AG04450 (cell line): ENCODE measurements at regions not wholly inside any gene's neighbourhood (a gene's known extent, or its start where the extent isn't known, plus 50 kb on each side); places are given as distances from the start of the nearest gene placed in this dataset.

ENCODE experiments used
- CTCF ChIA-PET: fragments of 300-600, 350-600 bp; formaldehyde crosslinking; extraction: SDS; loops from one replicate; lab custom pipeline; 2022; ENCODE audit warnings: antibody characterized with exemption, inconsistent platforms; lab: Charles Lee
- POLR2A ChIA-PET: fragments of 350-600 bp; formaldehyde crosslinking; extraction: SDS; loops from one replicate; lab custom pipeline; 2021; ENCODE audit warnings: antibody characterized with exemption, inconsistent platforms; lab: Yijun Ruan, JAX
- DNase-seq: peaks from one replicate; pipeline ENCODE4 v3.0.0-alpha.2; 2011; ENCODE audit warnings: low read depth, low spot score
- H3K27ac ChIP-seq: one replicate; pipeline ENCODE4 v1.5.1; 2012; ENCODE audit warnings: low read depth, low read length, control low read depth
- H3K27me3 ChIP-seq: one replicate; pipeline ENCODE4 v1.6.0; 2012; ENCODE audit warnings: low read length; ENCODE audit not compliant: control insufficient read depth, insufficient read depth
- H3K4me3 ChIP-seq: 2 replicates; pipeline ENCODE4 v1.5.1; 2011; ENCODE audit warnings: mild to moderate bottlenecking, low read depth, low read length, control low read depth
- H3K9me3 ChIP-seq: 2 replicates; pipeline ENCODE4 v1.5.1; 2012; ENCODE audit warnings: low read length; ENCODE audit not compliant: control insufficient read depth, insufficient read depth
- TF ChIP-seq, protein P1 (sequence below): IDR thresholded peaks from 2 replicates; pipeline ENCODE4 v1.5.1; 2011; ENCODE audit warnings: low read depth, low read length, control low read depth, inconsistent platforms

DNA sequence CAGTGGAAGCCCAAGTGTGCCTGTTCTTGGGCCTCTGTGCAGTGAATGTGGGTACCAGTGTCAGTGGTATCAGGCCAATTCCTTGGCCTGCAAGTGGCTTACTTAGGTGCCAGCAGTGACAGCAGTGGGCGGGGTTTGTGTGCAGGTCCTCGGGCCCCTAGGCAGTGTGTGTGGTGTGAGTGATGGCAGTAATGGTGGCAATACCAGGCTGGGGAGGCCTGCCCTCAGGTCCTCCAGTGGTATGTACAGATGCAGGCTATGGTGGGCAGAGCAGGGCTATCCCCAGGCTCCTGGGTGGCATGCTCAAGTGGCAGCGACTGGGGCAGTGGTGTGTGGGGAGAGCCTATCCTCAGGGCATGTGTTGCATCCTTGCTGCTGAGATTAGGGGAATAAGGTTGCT is 379.7 kb downstream of the SQOR start:
- Histone ChIP-seq H3K9me3 (peaks cover 13% of the 10 kb centered on the region), H3K4me3 (no peak overlapping the region), H3K27ac (no peak overlapping the region), H3K27me3 (no peaks in the 10 kb centered on the region)
- CTCF ChIA-PET: no interaction called here
- TF ChIP-seq, protein P1, sequence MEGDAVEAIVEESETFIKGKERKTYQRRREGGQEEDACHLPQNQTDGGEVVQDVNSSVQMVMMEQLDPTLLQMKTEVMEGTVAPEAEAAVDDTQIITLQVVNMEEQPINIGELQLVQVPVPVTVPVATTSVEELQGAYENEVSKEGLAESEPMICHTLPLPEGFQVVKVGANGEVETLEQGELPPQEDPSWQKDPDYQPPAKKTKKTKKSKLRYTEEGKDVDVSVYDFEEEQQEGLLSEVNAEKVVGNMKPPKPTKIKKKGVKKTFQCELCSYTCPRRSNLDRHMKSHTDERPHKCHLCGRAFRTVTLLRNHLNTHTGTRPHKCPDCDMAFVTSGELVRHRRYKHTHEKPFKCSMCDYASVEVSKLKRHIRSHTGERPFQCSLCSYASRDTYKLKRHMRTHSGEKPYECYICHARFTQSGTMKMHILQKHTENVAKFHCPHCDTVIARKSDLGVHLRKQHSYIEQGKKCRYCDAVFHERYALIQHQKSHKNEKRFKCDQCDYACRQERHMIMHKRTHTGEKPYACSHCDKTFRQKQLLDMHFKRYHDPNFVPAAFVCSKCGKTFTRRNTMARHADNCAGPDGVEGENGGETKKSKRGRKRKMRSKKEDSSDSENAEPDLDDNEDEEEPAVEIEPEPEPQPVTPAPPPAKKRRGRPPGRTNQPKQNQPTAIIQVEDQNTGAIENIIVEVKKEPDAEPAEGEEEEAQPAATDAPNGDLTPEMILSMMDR: no peak
- DNase-seq: no peak
- POLR2A ChIA-PET: no interaction called here

DNA sequence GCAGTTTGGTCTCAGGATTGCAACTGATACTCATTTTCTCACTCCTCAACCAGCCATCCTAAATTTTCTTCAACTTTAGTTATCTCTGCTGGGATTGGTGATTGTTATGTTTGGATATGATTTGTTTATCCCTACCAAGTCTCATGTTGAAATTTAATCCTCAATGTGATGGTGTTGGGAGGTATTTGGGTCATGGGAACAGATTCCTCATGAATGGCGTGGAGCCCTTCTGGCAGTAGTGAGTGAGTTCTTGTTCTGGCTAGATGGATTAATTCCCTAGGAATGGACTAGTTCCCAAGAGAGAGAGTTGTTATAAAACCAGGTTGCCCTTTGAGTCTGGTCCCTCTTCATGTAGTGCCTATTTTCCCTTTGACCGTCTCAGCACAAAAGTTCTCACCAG is 399.9 kb downstream of the SQOR start:
- H3K27ac ChIP-seq: no peak overlapping the region
- no peaks in the 10 kb centered on the region for H3K27me3 ChIP-seq
- TF ChIP-seq, protein P1: no peak
- no peak for DNase-seq
- no peaks in the 10 kb centered on the region for H3K9me3 ChIP-seq
- H3K4me3 ChIP-seq: no peak overlapping the region
- ChIA-PET CTCF (no interaction called here), POLR2A (no interaction called here)

DNA sequence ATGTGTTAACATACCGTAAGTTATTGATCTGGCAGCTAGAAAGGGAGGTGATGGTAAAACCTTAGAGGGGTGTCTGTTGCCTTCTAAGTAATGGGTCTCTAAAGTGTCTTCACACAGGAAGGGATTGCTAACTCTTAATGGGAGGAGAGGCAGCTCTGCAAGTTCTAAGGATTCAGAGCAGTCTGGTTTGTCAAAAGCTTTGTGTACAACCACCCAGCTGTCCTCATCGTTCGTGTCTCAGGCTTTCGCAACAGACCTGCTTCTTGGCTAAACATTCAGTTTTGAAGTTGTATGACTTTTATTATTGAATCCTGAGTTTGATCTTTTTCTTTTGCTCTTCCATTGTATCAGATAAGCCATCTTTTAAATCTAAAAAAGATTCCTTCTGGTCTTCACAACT is 404.9 kb downstream of the SQOR start:
- TF ChIP-seq, protein P1: no peak
- POLR2A ChIA-PET: no interaction called here
- Histone ChIP-seq H3K4me3 (no peak overlapping the region), H3K27me3 (no peaks in the 10 kb centered on the region), H3K9me3 (no peaks in the 10 kb centered on the region), H3K27ac (no peak overlapping the region)
- CTCF ChIA-PET: no interaction called here
- no peak for DNase-seq

DNA sequence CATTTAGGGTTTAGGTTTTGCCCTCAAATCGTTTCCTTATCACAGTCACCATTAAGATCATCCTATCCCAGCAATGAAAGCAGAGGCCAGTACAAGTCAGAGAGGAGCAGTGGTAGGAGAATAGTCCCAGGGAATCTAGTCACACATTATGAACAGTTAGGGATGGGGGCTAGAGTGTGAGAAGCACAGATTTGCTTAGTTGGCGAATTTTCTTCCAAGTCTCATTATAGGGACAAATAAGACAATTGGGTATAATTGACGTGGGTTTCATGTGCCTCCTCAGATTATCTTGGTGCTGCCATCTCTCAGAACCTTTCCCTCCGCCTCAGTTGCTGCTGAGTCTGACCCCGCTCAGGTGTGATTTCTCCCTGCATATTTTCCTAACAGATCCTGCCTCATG is 407.1 kb downstream of the SQOR start:
- Histone ChIP-seq H3K27ac (no peak overlapping the region), H3K27me3 (no peaks in the 10 kb centered on the region), H3K9me3 (no peaks in the 10 kb centered on the region), H3K4me3 (no peak overlapping the region)
- no peak for DNase-seq
- ChIA-PET CTCF (no interaction called here), POLR2A (no interaction called here)
- TF ChIP-seq, protein P1: no peak

DNA sequence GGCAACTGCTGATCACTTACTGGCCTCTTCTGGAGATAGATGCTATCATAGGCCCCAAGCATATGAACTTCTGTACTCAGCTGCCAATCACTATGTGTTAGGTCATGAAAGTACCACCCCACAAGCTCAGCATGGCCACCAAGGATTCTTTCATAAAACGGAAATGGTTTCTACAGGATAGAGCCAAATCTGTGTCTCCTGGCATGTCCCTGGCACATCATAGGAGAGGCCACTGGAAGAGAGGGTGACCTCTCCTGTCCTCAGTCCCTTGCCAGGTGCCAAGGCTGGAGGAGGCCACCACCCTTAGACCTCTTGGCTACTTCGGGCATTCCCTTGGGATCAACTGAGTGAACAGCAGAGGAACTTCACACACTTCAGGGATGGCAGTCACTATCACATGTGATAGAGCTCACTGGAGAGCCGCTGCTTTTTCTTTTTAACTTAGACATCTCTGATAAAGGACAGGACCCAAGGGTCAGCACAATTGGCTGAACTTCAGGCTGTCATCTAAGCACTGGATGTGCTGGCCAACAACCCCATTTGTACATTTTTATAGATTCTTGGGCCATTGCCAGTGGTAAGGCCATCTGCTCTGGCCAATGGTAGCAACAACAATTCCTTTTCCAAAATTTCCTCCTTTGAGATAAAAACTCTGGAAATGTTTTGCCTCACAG is 425.2 kb downstream of the SQOR start:
- no peak overlapping the region for H3K27ac ChIP-seq
- H3K27me3 ChIP-seq: no peaks in the 10 kb centered on the region
- CTCF ChIA-PET: no interaction called here
- POLR2A ChIA-PET: no interaction called here
- H3K9me3 ChIP-seq: no peaks in the 10 kb centered on the region
- TF ChIP-seq, protein P1: no peak
- no peak for DNase-seq
- H3K4me3 ChIP-seq: no peak overlapping the region
